Inflammatory macrophage treated with lipopolysaccharide for 4 hours (primary cell): ENCODE measurements at regions not wholly inside any gene's neighbourhood (a gene's known extent, or its start where the extent isn't known, plus 50 kb on each side); places are given as distances from the start of the nearest gene placed in this dataset.
"Not testable (repeated sequence)": the region's sequence is repeated elsewhere in the genome, so short reads cannot be mapped to it uniquely, and the experiment has no call there.

Source experiments
- DNase-seq: peaks from one replicate; pipeline ENCODE4 v3.0.0-alpha.2; 2020

DNA sequence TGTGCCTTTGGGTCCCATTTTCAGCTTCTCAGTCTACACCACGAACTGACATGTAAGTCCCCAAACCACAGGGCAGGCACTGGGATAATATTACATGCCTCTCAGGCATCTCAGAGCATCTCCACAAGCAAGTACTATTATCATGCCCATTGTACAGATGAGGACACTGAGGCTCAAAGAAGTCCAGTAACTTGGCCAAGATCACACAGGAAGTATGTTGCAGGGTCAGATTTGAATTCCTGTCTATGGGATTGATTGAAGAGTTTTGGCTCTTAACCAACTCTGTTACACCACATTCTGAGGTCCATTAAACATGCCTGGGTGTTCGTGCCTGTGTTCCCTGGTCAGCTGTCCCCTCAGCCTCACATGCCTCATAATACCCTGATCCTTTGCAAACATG lies 319.8 kb downstream of the FOXO1 start:
- no peak for DNase-seq

DNA sequence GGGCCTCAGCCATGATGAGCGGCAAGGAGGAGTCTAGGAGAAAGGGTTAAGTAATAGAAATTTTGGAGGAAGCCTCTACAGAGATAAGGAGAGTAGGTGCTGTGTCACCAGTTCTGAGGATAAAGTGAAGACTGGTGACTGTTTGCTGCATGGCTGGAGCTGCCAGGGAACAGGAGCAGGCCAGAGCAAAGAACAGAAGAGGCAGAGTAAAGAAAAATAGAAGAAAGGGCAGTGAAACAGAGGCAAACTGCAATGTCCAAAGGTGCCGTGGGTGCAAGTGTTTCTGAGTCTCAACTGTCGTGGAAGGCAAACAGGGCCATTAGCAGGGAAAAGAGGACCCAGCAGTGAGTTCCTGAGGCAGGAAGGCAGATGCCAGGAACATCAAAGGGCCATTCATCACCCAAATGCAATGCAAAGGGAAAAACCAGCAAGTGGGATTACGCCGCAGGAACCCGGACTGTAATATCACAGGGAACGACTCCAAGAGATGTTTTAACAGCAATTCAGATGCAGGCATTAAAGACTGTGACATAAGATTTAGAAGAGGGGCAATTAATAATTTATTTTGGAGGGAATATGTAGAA lies 318.3 kb downstream of the FOXO1 start:
- no peak for DNase-seq

GRCh38 chr13:40350283-40350992 lies 316.0 kb downstream of the FOXO1 start:
- no peak for DNase-seq

DNA sequence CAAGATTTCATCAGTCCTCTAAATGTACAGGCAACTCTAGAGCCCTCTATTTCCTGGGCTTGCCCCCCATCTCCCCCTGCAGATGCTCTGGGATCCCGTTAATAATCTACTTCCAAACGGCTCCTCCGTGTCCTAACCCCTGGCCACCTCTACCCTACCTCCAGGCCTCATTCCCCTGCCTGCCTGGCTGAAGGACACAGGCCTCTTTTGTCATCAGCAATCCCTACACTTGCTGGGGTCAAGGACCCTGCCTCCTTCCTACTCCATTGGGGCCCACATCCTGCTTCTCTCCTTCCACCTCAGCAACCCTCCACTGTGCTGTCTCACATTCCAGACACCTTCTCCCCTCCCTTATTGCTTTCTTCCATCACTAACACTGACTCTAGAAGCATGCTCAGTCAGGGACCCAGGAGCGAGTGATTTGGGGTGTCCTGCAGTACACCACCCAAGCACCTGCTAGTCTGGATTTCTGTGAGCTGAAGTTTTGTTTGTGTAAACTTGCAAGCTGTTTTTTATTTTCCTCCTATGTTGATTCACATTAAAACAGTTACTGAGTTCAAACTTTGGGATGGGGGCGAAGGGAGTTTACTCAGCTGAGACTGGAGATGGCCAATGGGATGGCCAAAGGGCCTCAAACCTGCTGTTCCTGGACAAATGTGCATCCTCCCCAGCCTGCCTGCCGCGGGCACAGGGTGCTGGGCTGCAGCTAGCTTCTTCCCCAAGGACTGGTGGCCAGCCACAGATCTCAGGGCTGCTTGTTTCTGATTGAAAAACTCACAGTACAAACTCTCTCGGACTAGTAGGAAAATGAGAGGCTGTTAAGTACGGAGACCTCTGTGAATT lies 314.7 kb downstream of the FOXO1 start:
- no peak for DNase-seq

GRCh38 chr13:40352380-40352778 lies 314.1 kb downstream of the FOXO1 start:
- DNase-seq: no peak

- DNase-seq: no peak
Measured at GRCh38 chr13:40352802-40353562, 313.5 kb downstream of the FOXO1 start.

DNA sequence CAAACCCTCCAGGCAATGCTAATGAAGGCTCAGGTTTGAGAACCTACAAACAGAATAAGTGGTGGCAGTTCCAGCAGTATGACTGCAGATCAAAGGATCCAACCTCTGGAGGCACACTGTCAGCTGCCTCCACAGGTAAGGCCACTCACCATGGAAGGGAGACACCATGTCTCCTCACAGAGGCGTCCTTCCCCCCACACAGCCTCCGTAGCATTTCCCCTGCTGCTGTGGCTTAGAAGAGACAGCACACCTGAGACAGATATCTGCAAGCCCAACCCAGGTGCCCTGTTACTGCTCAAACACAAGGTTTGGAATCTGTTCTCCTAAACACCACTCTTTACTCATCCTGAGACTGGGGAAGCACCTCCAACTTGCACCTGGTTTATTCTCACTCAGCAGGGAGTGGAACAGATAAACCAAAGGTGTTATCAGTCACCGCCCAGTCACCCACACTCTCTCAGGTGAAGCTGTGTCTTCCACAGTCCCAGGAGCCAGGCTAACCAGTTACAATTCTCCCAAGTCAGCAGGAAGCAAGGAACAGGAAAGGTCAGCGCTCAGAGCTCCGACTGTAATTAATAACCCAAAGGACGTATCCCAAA lies 311.2 kb downstream of the FOXO1 start:
- no peak for DNase-seq

DNA sequence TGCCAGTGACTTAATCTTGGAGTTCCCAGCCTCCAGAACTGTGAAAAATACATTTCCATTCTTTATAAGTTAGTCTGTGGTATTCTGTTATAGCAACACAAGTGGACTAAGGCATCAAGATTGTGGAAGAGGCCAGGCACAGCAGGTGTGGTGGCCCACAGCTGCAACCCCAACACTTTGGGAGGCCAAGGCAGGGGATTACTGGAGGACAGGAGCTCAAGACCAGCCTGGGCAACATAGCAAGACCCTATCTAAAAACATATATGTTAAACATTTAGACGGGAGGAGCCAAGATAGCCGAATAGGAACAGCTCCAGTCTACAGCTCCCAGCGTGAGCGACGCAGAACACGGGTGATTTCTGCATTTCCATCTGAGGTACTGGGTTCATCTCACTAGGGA lies 310.4 kb downstream of the FOXO1 start:
- no peak for DNase-seq

DNA sequence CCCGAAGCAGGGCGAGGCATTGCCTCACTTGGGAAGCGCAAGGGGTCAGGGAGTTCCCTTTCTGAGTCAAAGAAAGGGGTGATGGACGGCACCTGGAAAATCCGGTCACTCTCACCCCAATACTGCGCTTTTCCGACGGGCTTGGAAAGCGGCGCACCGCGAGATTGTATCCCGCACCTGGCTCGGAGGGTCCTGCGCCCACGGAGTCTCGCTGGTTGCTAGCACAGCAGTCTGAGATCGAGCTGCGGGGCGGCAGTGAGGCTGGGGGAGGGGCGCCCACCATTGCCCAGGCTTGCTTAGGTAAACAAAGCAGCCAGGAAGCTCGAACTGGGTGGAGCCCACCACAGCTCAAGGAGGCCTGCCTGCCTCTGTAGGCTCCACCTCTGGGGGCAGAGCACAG lies 310.0 kb downstream of the FOXO1 start:
- not testable (repeated sequence) for DNase-seq

GRCh38 chr13:40362502-40362901 lies 303.9 kb downstream of the FOXO1 start:
- DNase-seq: no peak

DNA sequence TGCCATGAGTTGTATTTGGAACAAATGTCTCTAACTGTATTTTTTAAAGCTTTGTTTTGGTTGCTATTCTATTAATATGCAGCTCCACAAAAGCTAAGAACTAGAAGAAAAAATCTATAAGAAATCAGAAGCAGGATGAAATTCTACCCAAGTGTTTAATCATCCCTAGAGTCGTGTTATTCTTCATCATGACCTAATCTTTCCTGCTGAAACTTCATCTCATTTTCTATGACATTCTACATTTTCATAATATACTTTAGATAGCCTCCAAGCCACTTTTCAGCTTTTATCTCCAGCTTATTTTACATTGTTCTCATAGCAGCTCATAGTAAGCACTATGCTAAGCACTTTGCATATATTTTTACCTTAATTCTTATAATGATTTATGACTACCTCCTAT lies 302.8 kb downstream of the FOXO1 start:
- no peak for DNase-seq

- DNase-seq: no peak
Measured at GRCh38 chr13:40366119-40366518, 300.3 kb downstream of the FOXO1 start.

- DNase-seq: no peak
Measured at GRCh38 chr13:40368127-40368891, 298.1 kb downstream of the FOXO1 start.

- no peak for DNase-seq
Measured at GRCh38 chr13:40370661-40371060, 295.8 kb downstream of the FOXO1 start.

- no peak for DNase-seq
Measured at GRCh38 chr13:40371531-40372125, 294.8 kb downstream of the FOXO1 start.

GRCh38 chr13:40373608-40374007 lies 292.8 kb downstream of the FOXO1 start:
- not testable (repeated sequence) for DNase-seq

DNA sequence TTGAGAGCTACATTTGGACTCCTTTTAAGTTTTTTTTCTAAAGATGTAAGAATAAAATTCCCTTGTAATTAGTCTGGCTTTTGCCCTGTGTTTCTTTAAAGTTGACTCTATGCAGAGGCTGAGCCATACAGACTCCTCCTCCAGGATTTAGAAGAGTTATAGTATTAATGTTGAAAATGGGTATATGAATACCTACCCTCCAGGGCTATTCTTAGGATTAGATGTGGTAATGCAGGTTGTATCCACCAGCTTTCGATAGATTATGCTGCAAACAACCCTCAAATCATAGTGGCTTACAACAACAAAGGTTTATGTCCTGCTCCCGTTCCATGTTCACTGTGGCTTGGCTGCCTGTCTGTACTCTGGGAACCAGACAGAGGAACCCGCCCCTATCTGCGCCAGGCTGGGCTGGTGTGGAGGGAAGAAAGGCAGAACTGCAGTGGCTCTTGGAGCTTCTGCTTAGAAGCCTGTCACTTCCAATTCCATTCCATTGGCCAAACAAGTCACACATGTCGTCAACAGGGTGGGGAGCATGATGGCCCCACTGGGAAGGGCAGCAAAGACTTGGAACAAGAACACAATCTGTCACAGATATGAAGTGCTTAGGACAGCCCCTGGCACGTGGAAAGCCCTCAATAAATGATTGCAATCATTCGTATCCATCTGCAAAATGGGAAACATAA lies 290.8 kb downstream of the FOXO1 start:
- no peak for DNase-seq

DNA sequence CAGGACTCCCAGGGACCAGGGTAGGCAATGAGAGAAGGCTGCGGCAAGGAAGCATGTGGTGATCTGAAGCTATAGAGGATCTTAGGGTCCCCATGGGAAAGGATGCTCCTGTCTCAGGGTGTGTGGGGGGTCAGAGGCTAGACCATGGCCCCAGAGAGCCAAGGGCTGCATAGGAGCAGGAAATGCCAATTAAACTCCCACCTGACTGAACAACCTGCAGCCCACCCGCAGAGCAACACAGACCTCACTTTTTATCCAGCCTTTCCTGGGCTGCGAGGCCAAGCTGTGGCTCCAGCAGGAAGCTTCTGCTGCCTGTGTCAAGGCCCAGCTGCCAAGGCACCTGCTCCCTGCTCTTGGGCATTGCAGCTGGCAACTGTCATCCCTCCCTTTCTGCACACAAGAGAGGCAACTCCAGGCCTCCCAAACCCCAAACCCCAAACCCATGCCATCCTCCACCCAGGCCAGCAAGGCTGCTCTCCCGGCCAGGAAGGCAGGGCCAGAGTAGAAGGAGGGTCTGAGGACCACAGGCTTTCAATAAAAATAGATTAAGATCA lies 290.1 kb downstream of the FOXO1 start:
- no peak for DNase-seq

GRCh38 chr13:40376867-40377535 lies 289.4 kb downstream of the FOXO1 start:
- DNase-seq: no peak

DNA sequence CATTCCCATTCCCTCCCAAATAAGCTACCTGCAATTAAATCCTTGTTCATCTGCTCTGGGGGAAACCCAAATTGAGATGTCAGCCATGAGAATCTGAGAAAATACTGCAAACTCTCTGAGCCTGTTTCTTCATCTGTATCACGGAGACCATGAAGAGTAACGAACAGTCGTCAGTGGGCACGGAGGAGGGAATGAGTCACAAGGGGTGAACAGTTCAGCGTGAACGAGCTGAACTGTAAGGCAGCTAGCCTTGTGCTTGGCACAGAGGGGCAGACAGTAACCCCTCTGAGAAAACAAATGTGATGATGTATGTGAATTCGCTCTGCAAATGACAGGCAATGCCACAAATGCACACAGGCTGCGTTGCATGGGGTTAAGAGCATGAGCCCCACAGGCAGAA lies 288.7 kb downstream of the FOXO1 start:
- no peak for DNase-seq
